ENCODE measurements at regions not wholly inside any gene's neighbourhood (a gene's known extent, or its start where the extent isn't known, plus 50 kb on each side); places are given as distances from the start of the nearest gene placed in this dataset.

DNA sequence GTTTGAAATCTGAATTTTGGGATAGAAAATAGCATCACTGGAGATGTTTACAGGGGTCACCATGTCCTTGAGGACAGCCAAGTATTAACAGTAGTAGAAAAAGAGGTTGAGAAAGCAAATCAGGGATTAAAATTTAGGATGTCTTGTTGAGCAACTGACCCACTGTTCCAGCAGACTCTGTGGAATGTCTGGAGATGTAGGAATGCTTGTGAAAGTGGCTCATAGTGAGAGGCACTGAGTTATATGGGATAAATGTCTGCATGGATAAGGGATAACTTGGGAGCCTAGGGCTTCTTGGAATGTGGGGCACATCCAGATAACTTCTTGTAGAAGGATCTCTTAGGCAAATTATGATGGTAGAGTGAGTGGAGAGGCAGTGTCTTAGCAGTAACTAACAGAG lies 495.0 kb downstream of the TMX3 start:
- Histone ChIP-seq H3K36me3 (no peaks in the 10 kb centered on the region), H3K27ac (no peak overlapping the region), H3K27me3 (no peaks in the 10 kb centered on the region), H3K4me1 (no peaks in the 10 kb centered on the region), H3K9me3 (no peaks in the 10 kb centered on the region), H3K4me3 (no peak overlapping the region)
- ATAC-seq: no peak
- TF ChIP-seq, protein P1, sequence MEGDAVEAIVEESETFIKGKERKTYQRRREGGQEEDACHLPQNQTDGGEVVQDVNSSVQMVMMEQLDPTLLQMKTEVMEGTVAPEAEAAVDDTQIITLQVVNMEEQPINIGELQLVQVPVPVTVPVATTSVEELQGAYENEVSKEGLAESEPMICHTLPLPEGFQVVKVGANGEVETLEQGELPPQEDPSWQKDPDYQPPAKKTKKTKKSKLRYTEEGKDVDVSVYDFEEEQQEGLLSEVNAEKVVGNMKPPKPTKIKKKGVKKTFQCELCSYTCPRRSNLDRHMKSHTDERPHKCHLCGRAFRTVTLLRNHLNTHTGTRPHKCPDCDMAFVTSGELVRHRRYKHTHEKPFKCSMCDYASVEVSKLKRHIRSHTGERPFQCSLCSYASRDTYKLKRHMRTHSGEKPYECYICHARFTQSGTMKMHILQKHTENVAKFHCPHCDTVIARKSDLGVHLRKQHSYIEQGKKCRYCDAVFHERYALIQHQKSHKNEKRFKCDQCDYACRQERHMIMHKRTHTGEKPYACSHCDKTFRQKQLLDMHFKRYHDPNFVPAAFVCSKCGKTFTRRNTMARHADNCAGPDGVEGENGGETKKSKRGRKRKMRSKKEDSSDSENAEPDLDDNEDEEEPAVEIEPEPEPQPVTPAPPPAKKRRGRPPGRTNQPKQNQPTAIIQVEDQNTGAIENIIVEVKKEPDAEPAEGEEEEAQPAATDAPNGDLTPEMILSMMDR (IDR thresholded peaks at IDR 0.05): no peak
- no peak for TF ChIP-seq POLR2AphosphoS5 (IDR thresholded peaks at IDR 0.05)
- no peak for TF ChIP-seq POLR2A (IDR thresholded peaks at IDR 0.05)
- no peak for TF ChIP-seq EP300 (IDR thresholded peaks at IDR 0.05)

- Histone ChIP-seq H3K27ac (no peak overlapping the region), H3K36me3 (no peaks in the 10 kb centered on the region), H3K9me3 (no peaks in the 10 kb centered on the region), H3K27me3 (no peaks in the 10 kb centered on the region), H3K4me3 (no peak overlapping the region), H3K4me1 (no peaks in the 10 kb centered on the region)
- TF ChIP-seq EP300 (IDR thresholded peaks at IDR 0.05): no peak
- TF ChIP-seq POLR2A (IDR thresholded peaks at IDR 0.05): no peak
- TF ChIP-seq POLR2AphosphoS5 (IDR thresholded peaks at IDR 0.05): no peak
- TF ChIP-seq, protein P1 (IDR thresholded peaks at IDR 0.05): no peak
- WGBS, 2 donors (ENCODE audit: low coverage in 1 of 2): 56 to 94% methylated on average over 2 of the region's 2 CpGs
- no peak for ATAC-seq
Observed at GRCh38 chr18:68219274-68219673, 495.6 kb downstream of the TMX3 start.

- Histone ChIP-seq H3K4me3 (no peak overlapping the region), H3K4me1 (no peaks in the 10 kb centered on the region), H3K9me3 (no peaks in the 10 kb centered on the region), H3K27ac (no peak overlapping the region), H3K36me3 (no peaks in the 10 kb centered on the region), H3K27me3 (no peaks in the 10 kb centered on the region)
- no peak for ATAC-seq
- WGBS, 2 donors (ENCODE audit: low coverage in 1 of 2): 86 to 96% methylated on average over 4 of the region's 4 CpGs
- TF ChIP-seq, protein P1 (IDR thresholded peaks at IDR 0.05): no peak
- TF ChIP-seq POLR2A (IDR thresholded peaks at IDR 0.05) (no peak), POLR2AphosphoS5 (IDR thresholded peaks at IDR 0.05) (no peak), EP300 (IDR thresholded peaks at IDR 0.05) (no peak)
Observed at GRCh38 chr18:68215931-68216330, 499.0 kb downstream of the TMX3 start.

- Histone ChIP-seq H3K4me1 (no peaks in the 10 kb centered on the region), H3K9me3 (no peaks in the 10 kb centered on the region), H3K27me3 (no peaks in the 10 kb centered on the region), H3K4me3 (no peak overlapping the region), H3K36me3 (no peaks in the 10 kb centered on the region), H3K27ac (no peak overlapping the region)
- 53 to 75% methylated on average over 5 of the region's 5 CpGs for WGBS, 2 donors (ENCODE audit: low coverage in 1 of 2)
- TF ChIP-seq, protein P1 (IDR thresholded peaks at IDR 0.05): no peak
- no peak for TF ChIP-seq POLR2AphosphoS5 (IDR thresholded peaks at IDR 0.05)
- no peak for ATAC-seq
Observed at GRCh38 chr18:68186039-68186438, 528.9 kb downstream of the TMX3 start.

DNA sequence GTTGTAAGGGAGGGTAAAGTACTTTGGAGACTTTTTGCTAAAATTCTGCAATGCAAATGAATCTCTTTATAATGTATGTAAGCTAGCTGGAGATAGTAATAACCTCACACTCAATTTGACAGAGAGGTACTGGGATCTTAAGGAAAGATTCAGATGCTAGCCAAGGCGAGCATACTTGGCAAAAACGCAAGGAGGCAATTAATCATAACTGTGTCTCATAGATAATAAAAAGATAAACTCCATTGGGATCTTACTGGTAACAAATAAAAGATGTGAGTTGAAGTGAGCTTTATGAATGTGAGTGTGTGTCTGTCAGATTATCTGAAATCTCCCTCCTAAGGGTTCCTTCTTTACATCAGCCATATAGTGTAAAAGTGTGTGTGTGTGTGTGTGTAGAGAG lies 533.0 kb downstream of the TMX3 start:
- no peaks in the 10 kb centered on the region for H3K4me1 ChIP-seq
- H3K27ac ChIP-seq: no peak overlapping the region
- TF ChIP-seq POLR2A (IDR thresholded peaks at IDR 0.05) (no peak), POLR2AphosphoS5 (IDR thresholded peaks at IDR 0.05) (no peak), EP300 (IDR thresholded peaks at IDR 0.05) (no peak)
- TF ChIP-seq, protein P1 (IDR thresholded peaks at IDR 0.05): no peak
- no peaks in the 10 kb centered on the region for H3K27me3 ChIP-seq
- no peak for ATAC-seq
- H3K36me3 ChIP-seq: no peaks in the 10 kb centered on the region
- H3K4me3 ChIP-seq: no peak overlapping the region
- 15 to 32% methylated on average over 2 of the region's 2 CpGs for WGBS, 2 donors (ENCODE audit: low coverage in 1 of 2)
- H3K9me3 ChIP-seq: no peaks in the 10 kb centered on the region
